ENCODE measurements at regions not wholly inside any gene's neighbourhood (a gene's known extent, or its start where the extent isn't known, plus 50 kb on each side); places are given as distances from the start of the nearest gene placed in this dataset.

GRCh38 chr13:50213526-50213925 is 198.3 kb downstream of the KCNRG start:
- BruUV-seq (replicated peaks): no TSS peak

More at GRCh38 chr13:50213526-50213925, 198.3 kb downstream of the KCNRG start:
- intact Hi-C loops (cut with micrococcal nuclease) (no loop called here), in situ Hi-C loops (cut with MboI; ENCODE audit: low sequenced_read_pairs) (no loop called here), dilution Hi-C loops (cut with HindIII; ENCODE audit: low sequenced_read_pairs, unreplicated experiment) (no loop called here)
- H3K27ac ChIP-seq (ENCODE audit: insufficient read depth, low read length): no peak overlapping the region
- H3K9me3 ChIP-seq (ENCODE audit: control insufficient read depth, insufficient read depth, low read length): peaks cover 8% of the 10 kb centered on the region
- no peak overlapping the region for H2BK5ac ChIP-seq (ENCODE audit: low read depth, low read length, poor library complexity, severe bottlenecking)
- no peak for TF ChIP-seq MXI1 (IDR thresholded peaks at IDR 0.05; ENCODE audit: borderline replicate concordance, low read depth, low read length)
- H3K18ac ChIP-seq (ENCODE audit: low read depth, low read length): no peak overlapping the region
- H3K36me3 ChIP-seq (ENCODE audit: control insufficient read depth, insufficient read depth, low read length): no peaks in the 10 kb centered on the region
- H3K4me2 ChIP-seq (ENCODE audit: low read depth, low read length): no peak overlapping the region
- no peak overlapping the region for H2AK9ac ChIP-seq (replicated peaks; ENCODE audit: low read depth, low read length, poor library complexity)
- DNase-seq (no peak), ATAC-seq (ENCODE audit: low read depth) (no peak)
- no peaks in the 10 kb centered on the region for H4K20me1 ChIP-seq (ENCODE audit: insufficient read depth, low read length)
- H2BK20ac ChIP-seq (ENCODE audit: low read depth, low read length): no peak overlapping the region
- H3K14ac ChIP-seq (replicated peaks; ENCODE audit: low read depth, low read length): no peak overlapping the region
- ChIA-PET POLR2A (ENCODE audit: unreplicated experiment) (no interaction called here), CTCF (no interaction called here)
- WGBS, 2 experiments (ENCODE audit: extremely low coverage in 2 of 2, insufficient read length in 1 of 2): no CpG with 5 or more reads among the region's 1 CpG
- H3K4me3 ChIP-seq (ENCODE audit: insufficient read depth, low read depth, low read length): no peak overlapping the region
- H3K4me1 ChIP-seq (ENCODE audit: control insufficient read depth, insufficient read depth, low read length): peaks cover 2% of the 10 kb centered on the region; the same call in 1 of the 2 replicates
- H3K56ac ChIP-seq (ENCODE audit: extremely low read depth, insufficient read depth, low read length): no peak overlapping the region
- no peak overlapping the region for H4K8ac ChIP-seq (ENCODE audit: low read depth in 2 of 2, low read length in 2 of 2)
- no peak overlapping the region for H2BK120ac ChIP-seq (ENCODE audit: low read depth, low read length)
- no peaks in the 10 kb centered on the region for H3K79me1 ChIP-seq (ENCODE audit: low read depth in 1 of 2, low read length in 2 of 2)
- no peak overlapping the region for H2AK5ac ChIP-seq (ENCODE audit: low read depth, low read length)
- no peak overlapping the region for H4K91ac ChIP-seq (ENCODE audit: insufficient read depth, low read depth, low read length)
- no peak overlapping the region for H3K9ac ChIP-seq (ENCODE audit: low read depth, low read length)
- H3K9me1 ChIP-seq (ENCODE audit: insufficient read depth, low read length): no peaks in the 10 kb centered on the region
- H3K23ac ChIP-seq (ENCODE audit: low read depth, low read length): no peak overlapping the region
- H2BK15ac ChIP-seq (ENCODE audit: low read depth, low read length): no peak overlapping the region
- H3K4ac ChIP-seq (ENCODE audit: low read depth, low read length): no peak overlapping the region
- H4K5ac ChIP-seq (ENCODE audit: low read depth, low read length): no peak overlapping the region
- H3K27me3 ChIP-seq (ENCODE audit: control insufficient read depth, insufficient read depth, low read length): no peaks in the 10 kb centered on the region; the same call in 1 of the 2 replicates
- H2AFZ ChIP-seq (replicated peaks; ENCODE audit: low read length, poor library complexity): no peak overlapping the region
